Ishikawa (cell line): ENCODE measurements at regions not wholly inside any gene's neighbourhood (a gene's known extent, or its start where the extent isn't known, plus 50 kb on each side); places are given as distances from the start of the nearest gene placed in this dataset.

Source experiments
- CEBPB ChIP-seq: IDR thresholded peaks from 2 replicates; pipeline ENCODE4 v1.6.1; 2012
- CREB1 ChIP-seq: IDR thresholded peaks from 2 replicates; pipeline ENCODE4 v1.6.1; 2012; ENCODE audit warnings: low read depth
- EP300 ChIP-seq: IDR thresholded peaks from 2 replicates; pipeline ENCODE4 v1.6.1; 2012; ENCODE audit warnings: borderline replicate concordance
- MAX ChIP-seq: IDR thresholded peaks from 2 replicates; pipeline ENCODE4 v1.6.1; 2012
- RAD21 ChIP-seq: IDR thresholded peaks from 2 replicates; pipeline ENCODE4 v1.6.1; 2012; ENCODE audit warnings: low read depth
- REST ChIP-seq: IDR thresholded peaks from 2 replicates; pipeline ENCODE4 v1.6.1; 2012; ENCODE audit warnings: low read depth, mild to moderate bottlenecking
- TAF1 ChIP-seq: IDR thresholded peaks from 2 replicates; pipeline ENCODE4 v1.6.1; 2012; ENCODE audit warnings: low read depth, mild to moderate bottlenecking
- TCF12 ChIP-seq: IDR thresholded peaks from 2 replicates; pipeline ENCODE4 v1.6.1; 2012; ENCODE audit warnings: low read depth
- TEAD4 ChIP-seq: IDR thresholded peaks from 2 replicates; pipeline ENCODE4 v1.6.1; 2012
- YY1 ChIP-seq: IDR thresholded peaks from 2 replicates; pipeline ENCODE4 v1.6.1; 2012; ENCODE audit warnings: low read depth

GRCh38 chr10:64497306-64497705 is 976.1 kb downstream of the REEP3 start:
- no peak for TF ChIP-seq MAX
- TF ChIP-seq TAF1: no peak
- no peak for TF ChIP-seq RAD21
- no peak for TF ChIP-seq EP300
- no peak for TF ChIP-seq CREB1
- no peak for TF ChIP-seq CEBPB
- TF ChIP-seq YY1: no peak
- no peak for TF ChIP-seq REST
- TF ChIP-seq TEAD4: no peak
- TF ChIP-seq TCF12: no peak
